HFFc6 (cell line): ENCODE measurements at regions not wholly inside any gene's neighbourhood (a gene's known extent, or its start where the extent isn't known, plus 50 kb on each side); places are given as distances from the start of the nearest gene placed in this dataset.
A peak's percentile ranks its signal among the peaks of the same experiment; 100 is the strongest.

ENCODE experiments used
- DNase-seq: peaks from one replicate; pipeline ENCODE4 v3.0.0-alpha.2; 2018
- H3K27ac Mint-ChIP-seq: 2 replicates; pipeline ENCODE4 v1.8.0; 2020; ENCODE audit warnings: mild to moderate bottlenecking, mixed read lengths
- H3K27me3 Mint-ChIP-seq: 2 replicates; pipeline ENCODE4 v1.8.0; 2021; ENCODE audit warnings: mild to moderate bottlenecking, moderate library complexity, mixed read lengths; ENCODE audit not compliant: insufficient read depth
- H3K36me3 Mint-ChIP-seq: 2 replicates; pipeline ENCODE4 v1.8.0; 2021; ENCODE audit warnings: low read depth, mixed read lengths
- H3K4me1 Mint-ChIP-seq: 2 replicates; pipeline ENCODE4 v1.8.0; 2020; ENCODE audit warnings: low read depth, mixed read lengths
- H3K4me3 Mint-ChIP-seq: 2 replicates; pipeline ENCODE4 v1.8.0; 2020; ENCODE audit warnings: mild to moderate bottlenecking, moderate library complexity, mixed read lengths
- H3K9me3 Mint-ChIP-seq: 2 replicates; pipeline ENCODE4 v1.8.0; 2020; ENCODE audit warnings: mild to moderate bottlenecking, mixed read lengths
- CTCF ChIP-seq: fragments of 200-600 bp; sonication (generic); IDR thresholded peaks from 2 replicates; pipeline ENCODE4 v1.5.0; 2021; ENCODE audit warnings: antibody characterized with exemption, mild to moderate bottlenecking

DNA sequence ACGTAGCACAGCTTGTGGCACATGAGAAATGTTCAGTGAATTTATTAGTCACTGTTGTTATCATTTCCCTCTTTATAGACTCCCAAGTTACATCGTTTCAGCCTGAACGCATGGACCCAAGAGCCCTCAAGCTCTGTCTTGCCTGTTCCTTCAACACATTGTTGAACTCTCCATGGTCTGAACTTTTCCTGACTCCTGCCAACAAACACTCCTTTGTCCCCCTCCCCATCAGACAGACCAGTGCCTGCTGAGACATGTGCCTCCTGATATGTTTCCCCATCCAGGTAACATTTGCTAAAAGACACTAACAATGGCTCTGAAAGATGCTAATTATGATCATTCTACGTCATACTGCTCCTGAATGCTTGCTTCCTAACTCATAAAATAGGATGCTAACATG is 108.7 kb upstream of the NFIA start:
- no peaks in the 10 kb centered on the region for H3K36me3 Mint-ChIP-seq
- no peak overlapping the region for H3K4me3 Mint-ChIP-seq
- no peaks in the 10 kb centered on the region for H3K9me3 Mint-ChIP-seq
- H3K27me3 Mint-ChIP-seq = peaks cover 3% of the 10 kb centered on the region; the same call in 1 of the 2 replicates
- H3K27ac Mint-ChIP-seq = no peak overlapping the region; the same call in 1 of the 2 replicates
- DNase-seq = no peak
- no peak for TF ChIP-seq CTCF
- peaks cover 42% of the 10 kb centered on the region for H3K4me1 Mint-ChIP-seq

DNA sequence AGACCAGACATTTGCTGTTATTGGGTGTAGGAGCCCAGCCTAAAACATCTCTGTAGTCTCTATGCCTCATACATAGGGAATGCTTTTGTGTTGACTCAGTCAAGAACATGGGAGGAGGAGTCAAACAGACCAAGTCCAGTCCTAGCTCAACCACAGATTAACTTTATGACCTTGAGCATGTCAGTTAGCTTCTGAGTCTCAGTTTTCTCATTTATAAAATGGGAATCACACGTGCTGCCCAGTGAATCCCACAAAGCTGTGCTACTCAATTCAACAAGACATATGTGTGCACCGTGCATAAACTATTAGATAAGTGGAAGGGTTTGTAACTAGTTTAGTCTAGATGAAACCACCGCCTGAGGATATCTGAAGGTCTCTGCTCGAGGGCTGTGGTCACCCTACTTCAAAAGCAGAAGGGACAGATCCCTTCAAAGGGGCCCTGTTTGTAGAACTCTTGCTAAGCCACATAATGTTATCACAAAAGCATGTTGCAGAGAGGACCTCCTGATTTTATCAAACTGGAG is 109.5 kb upstream of the NFIA start:
- peaks cover 7% of the 10 kb centered on the region; the same call in 1 of the 2 replicates for H3K27me3 Mint-ChIP-seq
- H3K9me3 Mint-ChIP-seq = no peaks in the 10 kb centered on the region
- 0 out of 2 replicates have a peak overlapping the region, but pooled peaks have one; percentile 22 for H3K27ac Mint-ChIP-seq
- 0 out of 2 replicates have a peak overlapping the region, but pooled peaks have one; percentile 22 for H3K4me3 Mint-ChIP-seq
- peaks cover 42% of the 10 kb centered on the region for H3K4me1 Mint-ChIP-seq
- TF ChIP-seq CTCF = no peak
- H3K36me3 Mint-ChIP-seq = no peaks in the 10 kb centered on the region
- DNase-seq = peak; percentile 88

DNA sequence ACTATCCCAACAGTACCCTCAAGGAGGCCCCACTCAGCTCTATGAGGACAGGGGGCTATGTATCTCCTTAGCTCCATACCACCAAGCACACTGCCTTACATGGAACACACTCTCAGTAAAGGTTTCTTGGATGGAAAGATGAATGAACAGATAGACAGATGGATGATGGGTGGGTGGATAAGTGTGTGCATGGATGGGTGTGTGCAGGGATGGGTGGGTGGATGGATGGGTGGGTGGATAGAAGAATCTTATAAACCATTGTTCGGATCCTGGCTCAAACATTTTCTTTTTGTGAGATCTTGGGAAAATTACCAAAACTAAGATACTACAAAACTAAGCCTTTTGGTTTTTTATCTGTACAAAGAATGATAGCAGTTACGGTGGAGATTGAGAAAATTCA is 111.0 kb upstream of the NFIA start:
- TF ChIP-seq CTCF = no peak
- Mint-ChIP-seq H3K4me3 (no peak overlapping the region), H3K9me3 (peaks cover 9% of the 10 kb centered on the region), H3K4me1 (peaks cover 35% of the 10 kb centered on the region), H3K27me3 (peaks cover 9% of the 10 kb centered on the region), H3K27ac (no peak overlapping the region), H3K36me3 (peaks cover 8% of the 10 kb centered on the region; the same call in 1 of the 2 replicates)
- DNase-seq = no peak

GRCh38 chr1:60969971-60970509 is 112.3 kb upstream of the NFIA start:
- H3K4me1 Mint-ChIP-seq = peaks cover 35% of the 10 kb centered on the region
- H3K36me3 Mint-ChIP-seq = peaks cover 12% of the 10 kb centered on the region
- DNase-seq = peak; percentile 14
- peaks cover 16% of the 10 kb centered on the region for H3K9me3 Mint-ChIP-seq
- H3K27ac Mint-ChIP-seq = no peak overlapping the region
- peak; percentile 69 for TF ChIP-seq CTCF
- H3K27me3 Mint-ChIP-seq = peaks cover 9% of the 10 kb centered on the region
- H3K4me3 Mint-ChIP-seq = no peak overlapping the region

- Mint-ChIP-seq H3K9me3 (peaks cover 27% of the 10 kb centered on the region), H3K4me1 (peaks cover 16% of the 10 kb centered on the region), H3K36me3 (peaks cover 12% of the 10 kb centered on the region), H3K27ac (no peak overlapping the region), H3K27me3 (peaks cover 6% of the 10 kb centered on the region), H3K4me3 (no peak overlapping the region)
- no peak for DNase-seq
- TF ChIP-seq CTCF = no peak
These were observed 117.0 kb upstream of the NFIA start for GRCh38 chr1:60965280-60965854.
